HG02678 (cell line): ENCODE measurements at regions not wholly inside any gene's neighbourhood (a gene's known extent, or its start where the extent isn't known, plus 50 kb on each side); places are given as distances from the start of the nearest gene placed in this dataset.
"Not testable (repeated sequence)": the region's sequence is repeated elsewhere in the genome, so short reads cannot be mapped to it uniquely, and the experiment has no call there.

Source experiments
- ATAC-seq: cut with Tn5 transposase; IDR thresholded peaks from one replicate; pipeline ENCODE4 v1.9.1; 2021; ENCODE audit warnings: mild to moderate bottlenecking, moderate library complexity; ENCODE audit not compliant: unreplicated experiment

- no peak for ATAC-seq
Measured at GRCh38 chr1:70490153-70490552, 79.1 kb downstream of the CTH start.

GRCh38 chr1:70495370-70495769 lies 84.3 kb downstream of the CTH start:
- no peak for ATAC-seq

- ATAC-seq = no peak
Measured at GRCh38 chr1:70496181-70496580, 85.1 kb downstream of the CTH start.

GRCh38 chr1:70497152-70497551 lies 86.1 kb downstream of the CTH start:
- ATAC-seq = no peak

- ATAC-seq = no peak
Measured at GRCh38 chr1:70498666-70499065, 87.6 kb downstream of the CTH start.

GRCh38 chr1:70499695-70500094 lies 88.6 kb downstream of the CTH start:
- ATAC-seq = no peak

- no peak for ATAC-seq
Measured at GRCh38 chr1:70503358-70503757, 92.3 kb downstream of the CTH start.

GRCh38 chr1:70504176-70504820 lies 93.2 kb downstream of the CTH start:
- peak; percentile 94 for ATAC-seq

- peak; percentile 18 for ATAC-seq
Measured at GRCh38 chr1:70504821-70505193, 93.7 kb downstream of the CTH start.

- ATAC-seq = not testable (repeated sequence)
Measured at GRCh38 chr1:70507991-70508390, 96.9 kb downstream of the CTH start.

GRCh38 chr1:70509996-70510876 lies 99.2 kb downstream of the CTH start:
- ATAC-seq = peak; percentile 90

- ATAC-seq = peak; percentile 68
Measured at GRCh38 chr1:70517444-70517843, 106.4 kb downstream of the CTH start.

- ATAC-seq = no peak
Measured at GRCh38 chr1:70518106-70518505, 107.0 kb downstream of the CTH start.

GRCh38 chr1:70528590-70529333 lies 117.7 kb downstream of the CTH start:
- ATAC-seq = peak; percentile 67

- ATAC-seq = no peak
Measured at GRCh38 chr1:70536708-70537366, 125.8 kb downstream of the CTH start.

- ATAC-seq = no peak
Measured at GRCh38 chr1:70537788-70538187, 126.7 kb downstream of the CTH start.

GRCh38 chr1:70542030-70542429 lies 131.0 kb downstream of the CTH start:
- no peak for ATAC-seq

GRCh38 chr1:70542856-70543255 lies 131.8 kb downstream of the CTH start:
- ATAC-seq = no peak

GRCh38 chr1:70546726-70547125 lies 135.7 kb downstream of the CTH start:
- no peak for ATAC-seq

GRCh38 chr1:70552662-70553566 lies 141.8 kb downstream of the CTH start:
- ATAC-seq = no peak
